ENCODE measurements at regions not wholly inside any gene's neighbourhood (a gene's known extent, or its start where the extent isn't known, plus 50 kb on each side); places are given as distances from the start of the nearest gene placed in this dataset.

DNA sequence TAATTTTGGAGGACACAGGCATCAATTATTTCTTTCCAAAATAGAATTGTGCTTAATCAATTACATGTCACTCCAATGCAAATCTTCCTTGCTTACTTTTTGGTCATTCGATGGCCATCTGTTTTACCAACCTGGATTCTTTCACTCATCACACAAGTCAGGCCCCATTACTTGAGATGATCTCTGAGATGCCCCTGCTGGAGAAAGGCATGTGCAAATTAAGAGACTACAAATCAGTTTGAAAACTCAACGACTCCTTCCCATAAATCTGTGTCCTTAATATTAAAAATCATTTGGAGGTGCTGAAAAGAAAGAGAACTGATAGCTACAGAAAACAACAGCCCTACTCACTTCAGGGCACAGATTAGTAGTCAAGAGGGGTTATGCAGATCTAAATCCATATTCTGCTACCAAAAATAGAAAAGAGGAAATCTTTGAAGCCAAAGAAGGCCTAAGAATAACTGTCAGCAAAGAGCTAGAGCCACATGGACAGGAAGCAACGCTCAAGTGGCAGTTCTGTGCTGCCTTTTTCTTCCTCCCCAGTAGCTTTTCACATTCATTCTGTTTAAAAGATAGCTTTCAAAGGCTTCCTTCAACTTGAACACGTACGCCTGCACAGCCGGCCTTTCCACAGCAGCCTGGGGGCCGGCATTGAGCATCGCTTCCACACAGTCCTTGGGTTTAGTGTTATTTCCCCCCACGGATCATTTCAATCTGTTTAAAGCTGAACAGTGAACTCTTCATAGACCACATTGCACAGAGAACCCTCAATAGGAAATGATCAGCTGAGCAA lies 79.3 kb upstream of the MAP3K1 start:
- TF ChIP-seq, protein P1, sequence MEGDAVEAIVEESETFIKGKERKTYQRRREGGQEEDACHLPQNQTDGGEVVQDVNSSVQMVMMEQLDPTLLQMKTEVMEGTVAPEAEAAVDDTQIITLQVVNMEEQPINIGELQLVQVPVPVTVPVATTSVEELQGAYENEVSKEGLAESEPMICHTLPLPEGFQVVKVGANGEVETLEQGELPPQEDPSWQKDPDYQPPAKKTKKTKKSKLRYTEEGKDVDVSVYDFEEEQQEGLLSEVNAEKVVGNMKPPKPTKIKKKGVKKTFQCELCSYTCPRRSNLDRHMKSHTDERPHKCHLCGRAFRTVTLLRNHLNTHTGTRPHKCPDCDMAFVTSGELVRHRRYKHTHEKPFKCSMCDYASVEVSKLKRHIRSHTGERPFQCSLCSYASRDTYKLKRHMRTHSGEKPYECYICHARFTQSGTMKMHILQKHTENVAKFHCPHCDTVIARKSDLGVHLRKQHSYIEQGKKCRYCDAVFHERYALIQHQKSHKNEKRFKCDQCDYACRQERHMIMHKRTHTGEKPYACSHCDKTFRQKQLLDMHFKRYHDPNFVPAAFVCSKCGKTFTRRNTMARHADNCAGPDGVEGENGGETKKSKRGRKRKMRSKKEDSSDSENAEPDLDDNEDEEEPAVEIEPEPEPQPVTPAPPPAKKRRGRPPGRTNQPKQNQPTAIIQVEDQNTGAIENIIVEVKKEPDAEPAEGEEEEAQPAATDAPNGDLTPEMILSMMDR (IDR thresholded peaks at IDR 0.05): no peak
- TF ChIP-seq POLR2A (IDR thresholded peaks at IDR 0.05; ENCODE audit: low read depth) (no peak), POLR2AphosphoS5 (IDR thresholded peaks at IDR 0.05) (no peak), EP300 (IDR thresholded peaks at IDR 0.05) (no peak)
